ENCODE measurements at regions not wholly inside any gene's neighbourhood (a gene's known extent, or its start where the extent isn't known, plus 50 kb on each side); places are given as distances from the start of the nearest gene placed in this dataset.
A peak's percentile ranks its signal among the peaks of the same experiment; 100 is the strongest.

GRCh38 chr14:49975799-49976198 lies 82.9 kb downstream of the ARF6 start:
- Mint-ChIP-seq H3K36me3 (peaks cover 6% of the 10 kb centered on the region), H3K27ac (peak overlapping the region; percentile 50)

GRCh38 chr14:49977126-49977841 lies 84.4 kb downstream of the ARF6 start:
- DNase-seq, result peak; percentile 62
- no peaks in the 10 kb centered on the region for H3K9me3 Mint-ChIP-seq (ENCODE audit: low read depth)
- peaks cover 9% of the 10 kb centered on the region for H3K36me3 Mint-ChIP-seq
- peaks cover 78% of the 10 kb centered on the region for H3K4me1 Mint-ChIP-seq
- H3K4me3 Mint-ChIP-seq, result peak overlapping the region; percentile 46
- CTCF ChIA-PET, result interaction anchor here (0.7 to 1.4 kb wide), 8 partner anchors 15 to 127 kb away, joined by 3 to 7 read pairs (median 3); partner anchors contain the start of gene NEMF
- H3K27me3 Mint-ChIP-seq, result no peaks in the 10 kb centered on the region
- ATAC-seq, result peak; percentile 57
- peak overlapping the region; percentile 84 for H3K27ac Mint-ChIP-seq

More at GRCh38 chr14:49975799-49976198, 82.9 kb downstream of the ARF6 start:
- ATAC-seq (no peak), DNase-seq (no peak)
- Mint-ChIP-seq H3K4me3 (no peak overlapping the region), H3K4me1 (peaks cover 87% of the 10 kb centered on the region), H3K9me3 (ENCODE audit: low read depth) (no peaks in the 10 kb centered on the region), H3K27me3 (no peaks in the 10 kb centered on the region)
- CTCF ChIA-PET, result interaction anchor here (1.0 to 1.6 kb wide), 5 partner anchors 13 to 129 kb away, joined by 3 to 7 read pairs (median 5); partner anchors contain the start of gene ARF6

DNA sequence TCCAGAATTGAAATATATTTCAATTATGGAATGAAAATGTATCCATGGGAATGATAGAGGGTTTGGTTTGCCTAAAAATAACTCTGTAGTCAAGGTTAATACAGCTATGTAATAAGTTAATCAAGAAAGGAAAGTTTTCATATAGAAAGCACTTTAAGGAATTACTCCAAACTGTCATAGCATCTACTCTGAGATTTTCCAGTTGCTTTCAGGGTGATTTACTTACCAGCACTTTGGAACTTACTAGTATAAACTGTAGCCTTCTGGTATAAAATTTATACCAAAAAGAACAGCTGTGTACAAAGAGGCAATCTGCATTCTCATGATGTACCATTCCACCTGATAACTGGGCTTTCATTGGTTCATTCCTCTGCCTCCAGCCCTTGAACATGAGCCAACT lies 87.1 kb downstream of the ARF6 start:
- Mint-ChIP-seq H3K9me3 (ENCODE audit: low read depth) (no peaks in the 10 kb centered on the region), H3K4me1 (peaks cover 73% of the 10 kb centered on the region), H3K27me3 (no peaks in the 10 kb centered on the region), H3K4me3 (peak overlapping the region; percentile 32), H3K36me3 (peaks cover 15% of the 10 kb centered on the region), H3K27ac (no peak overlapping the region)
- no peak for DNase-seq
- CTCF ChIA-PET, result interaction anchor here (0.8 to 1.8 kb wide), 2 partner anchors 9 to 13 kb away, joined by 3 to 8 read pairs; no protein-coding TSS in a partner anchor
- no peak for ATAC-seq

DNA sequence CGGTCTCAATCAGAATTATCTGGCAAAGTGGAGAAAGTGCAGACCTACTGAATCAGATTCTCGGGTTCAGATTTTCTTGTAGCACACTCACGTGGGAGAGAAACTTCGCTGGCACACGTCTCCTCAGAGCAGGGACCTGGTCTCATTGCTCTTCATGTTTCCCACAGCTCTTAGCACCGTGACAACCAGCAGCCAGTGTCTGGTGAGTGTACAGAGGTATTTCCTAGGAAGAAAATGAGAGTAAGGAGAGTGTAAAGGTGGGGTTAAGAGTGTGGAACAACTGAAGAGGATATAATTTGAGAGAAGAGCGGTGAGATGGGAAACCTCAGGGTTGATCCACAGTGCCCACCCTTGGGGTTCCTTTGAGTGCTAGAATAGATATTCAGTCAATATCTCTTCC lies 89.2 kb downstream of the ARF6 start:
- Mint-ChIP-seq H3K27me3 (no peaks in the 10 kb centered on the region), H3K9me3 (ENCODE audit: low read depth) (no peaks in the 10 kb centered on the region), H3K4me1 (peaks cover 64% of the 10 kb centered on the region), H3K27ac (no peak overlapping the region), H3K4me3 (no peak overlapping the region), H3K36me3 (peaks cover 15% of the 10 kb centered on the region)
- DNase-seq (no peak), ATAC-seq (no peak)
- CTCF ChIA-PET, result interaction anchor here (1.2 to 1.6 kb wide), 2 partner anchors 9 to 11 kb away, joined by 3 to 6 read pairs; no protein-coding TSS in a partner anchor

DNA sequence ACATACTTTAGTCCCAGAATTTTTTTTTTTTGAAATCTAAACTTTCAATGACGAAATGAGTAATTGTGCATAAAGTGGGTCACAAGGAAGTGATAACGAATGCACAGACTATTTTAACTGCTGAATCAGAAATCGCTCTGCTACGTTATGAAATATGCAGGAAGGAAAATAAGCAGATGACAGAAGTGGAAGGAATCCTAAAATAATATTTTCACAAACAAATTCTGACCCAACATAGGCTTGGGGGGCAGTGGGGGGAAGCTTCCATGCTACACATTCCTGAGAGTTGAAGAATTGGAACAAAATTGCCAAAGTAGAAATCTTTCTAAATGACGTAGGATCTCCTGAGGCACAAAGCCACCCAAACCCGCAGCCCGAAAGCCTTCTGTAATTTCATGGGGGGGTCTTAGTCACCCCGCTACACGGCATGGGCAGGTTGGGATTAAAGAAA lies 89.6 kb downstream of the ARF6 start:
- Mint-ChIP-seq H3K4me3 (no peak overlapping the region), H3K27me3 (no peaks in the 10 kb centered on the region), H3K36me3 (peaks cover 15% of the 10 kb centered on the region), H3K27ac (no peak overlapping the region), H3K9me3 (ENCODE audit: low read depth) (no peaks in the 10 kb centered on the region), H3K4me1 (peaks cover 60% of the 10 kb centered on the region)
- DNase-seq, result no peak
- no peak for ATAC-seq
- CTCF ChIA-PET, result interaction anchor here (1.2 to 1.6 kb wide), 2 partner anchors 9 to 11 kb away, joined by 3 to 6 read pairs; no protein-coding TSS in a partner anchor

GRCh38 chr14:49984424-49984823 lies 91.5 kb downstream of the ARF6 start:
- no peak overlapping the region for H3K4me3 Mint-ChIP-seq
- H3K4me1 Mint-ChIP-seq, result peaks cover 43% of the 10 kb centered on the region

DNA sequence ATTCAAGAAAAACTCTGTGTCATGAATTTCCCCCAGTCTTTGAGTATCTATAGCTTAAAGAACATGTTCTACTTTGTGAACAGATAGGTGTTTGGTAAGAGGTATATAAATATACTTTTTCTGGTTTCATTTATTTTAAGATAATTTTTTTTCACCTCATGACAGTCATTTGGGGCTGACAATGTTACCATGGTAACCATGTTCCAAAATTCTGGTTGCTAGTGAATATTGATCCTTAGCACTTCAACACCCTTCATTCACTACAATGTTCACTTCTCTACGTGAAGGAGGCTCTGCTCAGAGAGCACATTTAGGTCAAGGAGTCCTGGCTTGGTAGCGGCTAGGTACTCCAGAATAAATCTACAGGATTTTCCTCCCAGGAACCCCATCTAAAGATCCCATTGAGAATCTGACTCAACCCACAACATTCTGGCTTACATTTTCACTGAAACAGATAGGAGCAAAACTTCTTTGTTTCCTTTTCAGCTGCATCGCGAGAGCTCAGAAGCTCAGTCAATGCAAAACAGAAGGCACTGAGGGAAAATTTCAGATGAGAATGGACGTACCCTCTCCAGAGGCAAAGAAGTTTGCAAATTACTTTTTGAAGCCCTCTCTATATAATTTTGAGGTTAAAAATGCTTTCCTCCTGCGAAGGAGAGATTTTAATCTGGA lies 93.6 kb downstream of the ARF6 start:
- H3K27ac Mint-ChIP-seq, result peak overlapping the region; percentile 83
- ATAC-seq, result peak; percentile 41
- peaks cover 11% of the 10 kb centered on the region for H3K36me3 Mint-ChIP-seq
- H3K4me1 Mint-ChIP-seq, result peaks cover 38% of the 10 kb centered on the region
- CTCF ChIA-PET, result interaction anchor here (0.9 to 1.7 kb wide), 3 partner anchors 13 to 124 kb away, joined by 3 to 5 read pairs (median 3); no protein-coding TSS in a partner anchor
- peak overlapping the region; percentile 42 for H3K4me3 Mint-ChIP-seq
- DNase-seq, result no peak
- H3K9me3 Mint-ChIP-seq (ENCODE audit: low read depth), result no peaks in the 10 kb centered on the region
- H3K27me3 Mint-ChIP-seq, result no peaks in the 10 kb centered on the region

More at GRCh38 chr14:49984424-49984823, 91.5 kb downstream of the ARF6 start:
- no peaks in the 10 kb centered on the region for H3K27me3 Mint-ChIP-seq
- DNase-seq (no peak), ATAC-seq (peak; percentile 63)
- H3K27ac Mint-ChIP-seq, result no peak overlapping the region
- peaks cover 11% of the 10 kb centered on the region for H3K36me3 Mint-ChIP-seq
- CTCF ChIA-PET, result interaction anchor here (1.1 kb wide), 1 partner anchor 9 kb away, joined by 4 read pairs; no protein-coding TSS in a partner anchor
- H3K9me3 Mint-ChIP-seq (ENCODE audit: low read depth), result no peaks in the 10 kb centered on the region

GRCh38 chr14:49988080-49988990 lies 95.5 kb downstream of the ARF6 start:
- ATAC-seq (no peak), DNase-seq (no peak)
- H3K9me3 Mint-ChIP-seq (ENCODE audit: low read depth), result no peaks in the 10 kb centered on the region
- peaks cover 47% of the 10 kb centered on the region for H3K4me1 Mint-ChIP-seq
- CTCF ChIA-PET, result no interaction called here
- H3K27me3 Mint-ChIP-seq, result no peaks in the 10 kb centered on the region
- H3K4me3 Mint-ChIP-seq, result no peak overlapping the region
- peaks cover 7% of the 10 kb centered on the region for H3K36me3 Mint-ChIP-seq
- H3K27ac Mint-ChIP-seq, result no peak overlapping the region

DNA sequence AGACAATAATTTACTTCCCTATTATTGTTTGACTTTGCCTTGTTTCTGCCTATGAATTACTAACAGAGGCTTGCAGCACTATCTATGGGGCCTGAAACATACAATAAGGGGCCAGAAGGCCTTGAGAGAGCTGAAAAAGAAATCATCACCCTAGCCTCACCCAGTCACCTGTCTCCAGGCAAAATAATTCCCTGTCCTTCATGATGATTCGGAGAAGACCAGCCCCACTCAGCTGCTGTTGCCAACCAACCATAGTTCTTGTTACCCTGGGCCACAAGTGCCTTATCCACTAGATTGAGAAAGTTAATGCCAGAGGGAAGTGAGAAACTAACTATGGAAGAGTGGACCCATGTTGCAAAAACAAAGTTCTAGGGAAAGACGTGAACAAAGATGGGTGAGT lies 97.1 kb downstream of the ARF6 start:
- Mint-ChIP-seq H3K27me3 (no peaks in the 10 kb centered on the region), H3K4me3 (no peak overlapping the region), H3K27ac (no peak overlapping the region), H3K9me3 (ENCODE audit: low read depth) (no peaks in the 10 kb centered on the region), H3K36me3 (peaks cover 3% of the 10 kb centered on the region), H3K4me1 (peaks cover 48% of the 10 kb centered on the region)
- CTCF ChIA-PET, result interaction anchor here (2.0 to 2.1 kb wide), 2 partner anchors 10 to 128 kb away, joined by 5 to 9 read pairs; no protein-coding TSS in a partner anchor
- ATAC-seq (no peak), DNase-seq (no peak)

DNA sequence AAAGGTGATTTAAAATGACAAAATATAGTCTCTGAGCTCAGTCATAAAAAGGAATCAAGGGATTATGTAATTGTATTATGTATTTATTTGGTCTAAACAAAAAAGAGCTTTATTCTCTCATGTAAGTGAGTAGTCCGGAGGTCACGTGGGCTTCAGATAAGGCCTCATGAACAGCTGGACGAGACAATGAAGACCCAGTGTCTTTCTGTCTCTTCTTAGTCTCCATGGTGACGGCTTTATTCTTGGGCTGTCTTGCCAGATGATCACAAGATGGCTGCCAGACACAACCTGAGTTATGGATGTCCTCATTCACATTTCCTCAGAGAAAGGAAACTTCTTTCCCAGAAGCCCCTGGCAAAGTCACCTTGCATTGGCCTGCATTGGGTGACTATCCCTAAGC lies 98.6 kb downstream of the ARF6 start:
- peaks cover 56% of the 10 kb centered on the region for H3K4me1 Mint-ChIP-seq
- H3K27ac Mint-ChIP-seq, result no peak overlapping the region
- DNase-seq (no peak), ATAC-seq (no peak)
- no peak overlapping the region for H3K4me3 Mint-ChIP-seq
- H3K27me3 Mint-ChIP-seq, result no peaks in the 10 kb centered on the region
- CTCF ChIA-PET, result interaction anchor here (1.1 to 2.1 kb wide), 7 partner anchors 8 to 130 kb away, joined by 3 to 9 read pairs (median 4); no protein-coding TSS in a partner anchor
- H3K36me3 Mint-ChIP-seq, result peaks cover 3% of the 10 kb centered on the region
- no peaks in the 10 kb centered on the region for H3K9me3 Mint-ChIP-seq (ENCODE audit: low read depth)

- DNase-seq (no peak), ATAC-seq (no peak)
- CTCF ChIA-PET, result interaction anchor here (0.9 to 2.1 kb wide), 7 partner anchors 8 to 128 kb away, joined by 3 to 9 read pairs (median 4); no protein-coding TSS in a partner anchor
- H3K4me1 Mint-ChIP-seq, result peaks cover 54% of the 10 kb centered on the region
- H3K9me3 Mint-ChIP-seq (ENCODE audit: low read depth), result no peaks in the 10 kb centered on the region
- peak overlapping the region; percentile 92 for H3K27ac Mint-ChIP-seq
- no peak overlapping the region for H3K4me3 Mint-ChIP-seq
- peaks cover 4% of the 10 kb centered on the region for H3K36me3 Mint-ChIP-seq
- H3K27me3 Mint-ChIP-seq, result no peaks in the 10 kb centered on the region
These were observed 99.2 kb downstream of the ARF6 start for GRCh38 chr14:49992036-49992435.

DNA sequence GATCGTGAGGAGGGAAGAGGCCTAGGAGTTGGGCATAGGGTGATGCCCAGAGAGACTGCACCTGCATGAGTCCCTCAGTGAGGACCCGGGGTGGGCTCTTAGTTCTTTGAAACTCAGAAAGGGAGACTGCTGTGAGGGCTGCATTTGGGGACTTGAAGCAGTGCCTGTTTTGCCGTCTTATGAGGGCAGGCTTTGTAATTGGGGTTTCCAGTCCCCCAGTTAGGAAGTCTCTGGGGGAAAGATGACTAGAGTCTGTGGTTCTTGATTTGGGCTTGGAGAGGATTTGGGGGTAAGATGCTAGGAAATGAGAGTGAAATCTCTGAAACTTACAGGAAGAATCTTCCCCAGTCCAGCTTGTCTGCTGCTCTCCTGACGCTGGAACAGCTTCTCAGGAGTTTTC lies 99.6 kb downstream of the ARF6 start:
- Mint-ChIP-seq H3K36me3 (peaks cover 5% of the 10 kb centered on the region), H3K4me1 (peaks cover 56% of the 10 kb centered on the region), H3K27ac (peak overlapping the region; percentile 92), H3K4me3 (peak overlapping the region; percentile 51), H3K27me3 (no peaks in the 10 kb centered on the region), H3K9me3 (ENCODE audit: low read depth) (no peaks in the 10 kb centered on the region)
- DNase-seq, result no peak
- CTCF ChIA-PET, result interaction anchor here (0.7 to 1.7 kb wide), 8 partner anchors 9 to 130 kb away, joined by 3 to 6 read pairs (median 4); no protein-coding TSS in a partner anchor
- peak; percentile 15 for ATAC-seq

Data from activated CD8-positive, alpha-beta memory T cell treated with anti-CD3 and anti-CD28 coated beads, Interleukin-2, amount 10 ng/mL, durations not matched to agents 7 days and 5 days (primary cell).